SKM-1 treated with dmso at 0.1 percent for 144 hours (cell line): ENCODE measurements at regions not wholly inside any gene's neighbourhood (a gene's known extent, or its start where the extent isn't known, plus 50 kb on each side); places are given as distances from the start of the nearest gene placed in this dataset.
"Not testable (repeated sequence)": the region's sequence is repeated elsewhere in the genome, so short reads cannot be mapped to it uniquely, and the experiment has no call there.

Experiments used
- DNase-seq: peaks from one replicate; lab custom pipeline; 2025; ENCODE audit not compliant: unreplicated experiment; lab: John Stamatoyannopoulos, UW

GRCh38 chr4:114401483-114401882 is 197.1 kb upstream of the UGT8 start:
- DNase-seq: no peak

DNA sequence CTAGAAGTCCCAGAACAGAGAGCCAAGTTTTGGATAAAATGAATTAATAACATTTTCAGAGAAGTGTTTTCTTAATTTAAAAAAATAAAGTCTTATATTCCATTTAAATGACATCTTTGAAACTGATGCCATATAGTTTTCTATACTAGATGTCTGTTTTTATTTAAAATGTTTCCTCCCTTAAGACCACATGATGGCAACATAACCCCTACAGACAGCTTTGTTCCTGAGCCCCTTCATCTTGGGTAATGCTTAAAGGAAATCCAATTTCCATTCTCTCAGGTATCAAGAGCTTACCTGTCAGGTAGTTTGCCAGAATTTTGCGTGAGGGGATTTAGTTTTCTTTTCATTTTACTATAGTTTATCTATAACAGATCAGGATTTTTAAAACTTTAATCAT is 181.4 kb upstream of the UGT8 start:
- no peak for DNase-seq

GRCh38 chr4:114420069-114420468 is 178.5 kb upstream of the UGT8 start:
- DNase-seq: no peak

- DNase-seq: no peak
These were observed 175.0 kb upstream of the UGT8 start for GRCh38 chr4:114423582-114423981.

DNA sequence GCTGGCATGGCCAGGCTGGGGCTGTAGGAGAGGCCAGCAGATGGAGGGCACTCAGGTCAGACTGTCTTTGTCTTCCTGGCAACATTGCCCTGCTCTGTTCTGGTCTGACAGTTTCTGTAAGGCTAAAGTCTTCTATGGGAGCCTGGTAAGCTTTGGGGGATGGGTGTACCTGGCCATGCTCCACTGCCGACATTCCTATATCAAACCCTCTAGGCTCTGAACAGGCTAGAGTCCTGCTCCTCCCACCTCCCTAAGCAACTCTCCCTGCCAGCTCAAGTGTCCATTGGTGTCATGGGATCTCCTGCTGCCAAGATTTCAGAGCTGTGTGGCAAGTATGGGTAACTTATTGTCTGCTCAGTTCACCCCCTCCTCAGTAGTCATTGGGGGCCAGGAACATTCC is 163.5 kb upstream of the UGT8 start:
- DNase-seq: no peak

DNA sequence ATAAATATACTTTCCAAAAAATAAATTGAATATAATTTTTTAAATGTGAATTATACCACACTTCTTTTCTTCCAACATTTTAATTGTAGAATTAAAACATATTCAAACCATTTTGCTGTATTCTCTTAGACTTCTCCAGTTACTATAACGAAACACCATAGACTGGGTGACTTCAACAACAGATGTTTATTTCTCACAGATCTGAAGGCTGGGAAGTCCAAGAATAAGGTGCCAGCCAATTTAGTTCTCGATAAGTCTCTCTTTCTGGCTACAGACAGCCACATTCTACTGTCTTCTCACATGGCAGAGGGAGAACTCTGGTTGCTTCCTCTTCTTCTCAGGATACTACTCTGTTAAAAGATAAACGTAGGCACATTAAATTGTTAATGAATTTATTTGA is 155.8 kb upstream of the UGT8 start:
- no peak for DNase-seq

DNA sequence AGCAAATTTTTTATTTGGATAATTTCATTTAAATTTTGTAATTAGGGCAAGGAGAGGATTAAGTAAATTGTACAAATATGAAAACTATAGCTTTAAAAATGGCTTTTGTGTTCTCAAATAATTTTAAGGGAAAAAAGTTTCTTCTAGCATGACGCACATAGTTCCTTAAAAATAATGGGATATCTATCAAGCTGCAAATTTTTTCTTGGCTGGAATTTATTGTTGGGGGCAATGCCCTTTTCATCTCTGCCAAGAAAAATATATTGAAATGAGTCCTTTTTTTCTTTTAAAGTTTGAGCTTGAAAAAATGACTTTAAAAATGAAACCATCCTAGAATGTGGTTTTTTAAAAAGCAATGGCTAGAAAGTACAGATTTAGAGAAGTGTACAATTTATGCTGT is 154.4 kb upstream of the UGT8 start:
- DNase-seq: no peak

DNA sequence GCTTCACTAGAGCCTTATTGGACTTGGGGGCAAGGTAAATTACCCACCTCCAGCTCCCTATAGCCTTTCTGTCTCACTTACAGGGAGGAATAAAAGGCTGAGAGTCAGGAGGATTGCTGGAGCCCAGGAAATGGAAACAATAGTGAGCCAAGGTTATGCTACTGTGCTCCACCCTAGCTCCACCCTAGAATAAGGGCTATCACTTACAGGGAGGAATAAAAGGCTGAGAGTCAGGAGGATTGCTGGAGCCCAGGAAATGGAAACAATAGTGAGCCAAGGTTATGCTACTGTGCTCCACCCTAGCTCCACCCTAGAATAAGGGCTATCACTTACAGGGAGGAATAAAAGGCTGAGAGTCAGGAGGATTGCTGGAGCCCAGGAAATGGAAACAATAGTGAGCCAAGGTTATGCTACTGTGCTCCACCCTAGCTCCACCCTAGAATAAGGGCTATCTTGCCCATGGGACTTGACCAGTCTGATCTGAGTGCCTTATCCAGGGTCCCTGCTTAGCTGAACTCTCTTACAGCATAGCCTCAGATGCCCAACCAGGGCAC is 150.6 kb upstream of the UGT8 start:
- not testable (repeated sequence) for DNase-seq

GRCh38 chr4:114458728-114459127 is 139.9 kb upstream of the UGT8 start:
- DNase-seq: no peak

DNA sequence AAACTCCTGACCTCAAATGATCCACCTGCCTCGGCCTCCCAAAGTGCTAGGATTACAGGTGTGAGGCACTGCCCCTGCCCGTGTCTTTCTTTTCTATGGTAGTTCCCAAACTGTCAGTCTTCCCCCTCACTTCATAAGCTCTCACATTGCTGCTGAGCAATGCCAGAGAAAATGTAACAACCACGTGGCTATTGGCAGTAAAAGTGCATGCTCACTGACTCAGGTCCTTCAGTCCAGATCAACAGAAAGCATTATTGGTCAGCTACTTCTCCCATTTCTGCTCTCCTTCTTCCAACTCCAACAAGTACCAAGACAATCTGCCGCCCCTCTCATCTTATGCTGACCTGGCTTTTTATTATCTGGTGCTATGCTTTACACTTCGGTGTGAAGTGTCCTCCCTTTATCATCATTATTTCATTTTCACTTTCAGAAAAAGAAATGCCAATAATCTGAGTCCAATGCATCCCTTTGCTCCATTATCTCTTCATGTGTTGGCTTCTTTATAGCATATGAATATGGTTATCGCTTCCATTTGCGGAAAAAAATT is 133.8 kb upstream of the UGT8 start:
- DNase-seq: no peak

GRCh38 chr4:114465766-114466165 is 132.8 kb upstream of the UGT8 start:
- no peak for DNase-seq

DNA sequence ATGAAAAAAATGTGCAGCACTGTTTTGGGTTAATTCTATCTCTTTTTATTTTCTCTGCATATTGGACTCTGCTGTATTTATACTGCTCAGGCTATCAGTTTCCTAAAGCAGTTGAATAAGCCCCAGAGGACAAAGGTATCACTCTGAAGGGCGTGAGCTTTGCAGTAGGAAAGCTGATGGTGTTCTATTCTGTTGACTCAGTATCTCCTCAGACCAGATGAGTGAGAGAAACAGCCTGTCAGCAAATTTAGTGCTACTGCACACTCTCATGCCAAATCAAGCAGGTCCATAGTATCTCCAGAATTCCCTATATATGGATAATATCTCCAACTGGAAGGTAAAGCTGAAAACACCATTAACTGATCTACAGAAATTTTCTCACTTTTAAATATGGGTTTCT is 132.3 kb upstream of the UGT8 start:
- DNase-seq: no peak

DNA sequence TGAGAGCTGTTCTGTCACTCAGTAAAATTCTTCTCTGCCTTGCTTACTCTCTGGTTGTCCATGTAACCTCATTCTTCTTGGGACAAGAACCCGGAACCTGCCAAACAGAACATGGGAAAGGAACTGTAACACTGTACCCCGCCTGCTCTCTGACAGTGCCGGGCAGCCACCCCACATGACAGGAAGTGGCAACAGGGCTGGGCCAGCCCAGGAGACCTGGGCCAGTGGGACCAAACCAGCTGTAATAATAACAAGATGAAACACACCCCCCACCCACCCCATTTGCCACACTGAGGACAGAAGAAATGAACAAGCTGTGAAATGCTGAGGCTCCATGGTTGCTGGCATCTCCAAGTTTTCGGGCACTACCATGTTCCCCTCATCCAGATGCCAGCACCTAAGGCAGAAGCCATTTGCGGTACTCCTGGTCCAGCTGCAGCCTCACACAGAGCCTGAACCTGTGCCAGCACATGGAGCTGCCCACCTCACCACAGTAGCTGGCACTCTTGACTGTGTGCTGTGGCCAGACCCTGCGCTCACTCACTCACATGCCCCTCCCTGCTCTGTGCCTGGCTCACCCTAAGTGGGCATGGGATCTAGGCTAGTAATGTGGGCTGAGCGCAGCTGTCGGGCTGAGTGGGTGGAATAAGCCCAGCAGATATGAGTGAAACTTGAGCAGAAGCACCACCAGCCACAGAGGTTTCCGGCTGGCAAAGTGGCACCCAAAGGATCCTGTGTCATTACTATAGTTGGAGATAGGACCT is 126.2 kb upstream of the UGT8 start:
- DNase-seq: no peak

GRCh38 chr4:114474188-114474800 is 124.3 kb upstream of the UGT8 start:
- DNase-seq: no peak

DNA sequence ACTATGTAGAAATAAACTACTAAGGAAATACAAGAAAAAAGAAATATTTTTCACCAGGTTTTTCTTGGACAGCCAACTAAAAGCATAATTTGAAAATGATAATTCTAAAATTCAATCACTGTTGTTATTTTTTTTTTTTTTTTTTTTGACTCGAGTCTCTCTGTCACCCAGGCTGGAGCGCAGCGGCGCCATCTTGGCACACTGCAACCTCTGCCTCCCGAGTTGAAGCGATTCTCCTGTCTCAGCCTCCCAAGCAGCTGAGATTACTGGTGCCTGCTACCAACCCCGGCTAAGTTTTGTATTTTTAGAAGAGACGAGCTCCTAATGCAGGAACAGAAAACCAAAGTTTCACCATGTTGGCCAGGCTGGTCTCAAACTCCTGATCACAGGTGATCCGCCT is 122.3 kb upstream of the UGT8 start:
- no peak for DNase-seq

DNA sequence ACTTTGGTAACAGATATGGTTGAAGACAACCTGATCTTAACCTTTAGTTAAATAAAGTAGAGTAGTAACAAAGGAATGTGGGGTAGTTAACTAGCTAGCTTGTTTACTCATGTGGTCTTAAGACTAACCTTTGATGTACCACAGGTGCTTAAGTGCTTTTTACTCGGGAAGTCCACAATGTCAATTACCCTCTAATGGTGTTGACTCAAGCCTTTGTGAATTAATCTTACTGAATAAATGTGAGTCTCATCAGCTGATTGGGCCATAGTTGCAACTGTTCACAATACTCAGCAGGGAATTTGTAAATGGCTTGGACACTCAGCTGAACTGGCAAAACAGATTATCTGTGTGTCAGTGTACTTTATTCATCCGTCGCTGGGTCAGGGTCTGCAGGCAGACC is 119.0 kb upstream of the UGT8 start:
- no peak for DNase-seq

GRCh38 chr4:114481856-114482255 is 116.8 kb upstream of the UGT8 start:
- DNase-seq: no peak

DNA sequence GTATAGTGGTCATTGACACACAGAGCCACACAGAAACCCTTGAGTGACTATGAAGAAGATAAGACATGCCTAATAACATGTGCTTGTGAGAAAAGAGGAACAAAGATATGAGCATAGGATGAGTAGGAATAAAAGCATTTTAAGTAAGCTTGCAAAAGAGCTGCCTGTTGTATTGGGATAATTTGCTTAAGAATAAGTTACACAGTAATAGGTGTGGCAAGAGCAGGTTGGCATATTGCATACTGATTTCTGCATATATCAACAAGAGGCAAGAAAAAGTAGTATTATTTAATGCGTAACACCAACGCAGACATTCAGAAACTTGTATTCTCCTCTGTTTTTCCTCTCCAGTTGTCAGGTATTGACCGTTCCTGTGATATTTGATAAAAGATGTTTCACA is 111.5 kb upstream of the UGT8 start:
- DNase-seq: no peak

- DNase-seq: no peak
These were observed 110.2 kb upstream of the UGT8 start for GRCh38 chr4:114488301-114488982.

DNA sequence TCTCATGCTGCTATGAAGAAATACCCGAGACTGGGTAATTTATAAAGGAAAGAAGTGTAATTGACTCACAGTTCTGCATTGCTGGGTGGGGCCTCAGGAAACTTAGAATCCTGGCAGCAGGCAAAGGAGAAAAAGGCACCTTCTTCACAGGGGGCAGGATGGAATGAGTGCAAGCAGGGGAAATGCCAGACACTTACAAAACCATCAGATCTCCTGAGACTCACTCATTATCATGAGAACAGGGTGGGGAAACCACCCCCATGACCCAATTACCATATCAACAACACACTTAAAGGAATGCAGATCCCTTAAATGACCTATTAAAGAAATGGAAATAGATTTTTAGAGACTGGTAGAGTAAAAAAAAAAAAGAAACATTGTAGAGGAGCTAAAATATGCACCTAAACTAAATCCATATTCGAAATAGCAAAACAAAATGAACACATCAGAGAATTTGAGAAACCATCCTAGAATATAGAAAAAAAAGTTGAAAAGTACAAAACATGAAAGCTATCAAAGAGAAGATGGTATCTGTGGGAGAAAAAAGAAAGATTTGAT is 104.3 kb upstream of the UGT8 start:
- no peak for DNase-seq

DNA sequence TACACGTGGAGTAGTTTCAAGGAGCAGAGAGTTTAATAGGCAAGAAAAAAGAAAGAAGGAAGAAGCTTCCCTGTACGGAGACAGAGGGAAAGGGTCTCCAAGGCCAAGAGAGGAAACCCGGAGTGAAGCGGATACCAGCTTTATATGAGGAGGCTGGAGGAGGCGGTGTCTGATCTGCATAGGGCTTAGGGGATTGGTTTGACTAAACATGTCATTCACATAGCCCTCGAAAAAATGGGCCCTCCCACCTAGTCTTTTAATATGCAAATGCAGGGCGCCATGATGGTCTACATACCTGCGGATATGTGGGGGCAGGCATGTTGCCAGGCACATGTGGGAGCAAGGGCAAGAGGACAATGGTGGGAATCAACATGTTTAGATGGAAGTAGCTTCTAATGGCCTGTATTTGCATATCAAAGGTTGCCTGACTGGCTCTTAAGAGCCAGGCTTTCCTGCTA is 103.1 kb upstream of the UGT8 start:
- DNase-seq: no peak
